Fibroblast of lung (primary cell): ENCODE measurements at regions not wholly inside any gene's neighbourhood (a gene's known extent, or its start where the extent isn't known, plus 50 kb on each side); places are given as distances from the start of the nearest gene placed in this dataset.

Experiments
- DNase-seq, 2 donors: peaks; one replicate each; pipeline versions ENCODE4 v3.0.0 to v3.0.0-alpha.2; 2010; ENCODE audit warnings: low read depth in 2 of 2
- H2AFZ ChIP-seq: 2 replicates; pipeline ENCODE4 v1.5.1; 2012; ENCODE audit warnings: low read length, control low read depth, inconsistent platforms
- H3K27ac ChIP-seq: 2 replicates; pipeline ENCODE4 v1.5.1; 2011; ENCODE audit warnings: low read length, control low read depth; ENCODE audit not compliant: insufficient read depth
- H3K27me3 ChIP-seq: 2 replicates; pipeline ENCODE4 v1.5.1; 2011; ENCODE audit warnings: mild to moderate bottlenecking, low read length; ENCODE audit not compliant: control insufficient read depth, insufficient read depth
- H3K36me3 ChIP-seq: 2 replicates; pipeline ENCODE4 v1.5.1; 2011; ENCODE audit warnings: low read length; ENCODE audit not compliant: control insufficient read depth, insufficient read depth
- H3K4me1 ChIP-seq: 2 replicates; pipeline ENCODE4 v1.5.1; 2011; ENCODE audit warnings: low read length; ENCODE audit not compliant: control insufficient read depth, insufficient read depth; ENCODE audit errors: extremely low read depth
- H3K4me2 ChIP-seq: 2 replicates; pipeline ENCODE4 v1.5.1; 2011; ENCODE audit warnings: low read length, control low read depth; ENCODE audit not compliant: insufficient read depth; ENCODE audit errors: extremely low read depth
- H3K4me3 ChIP-seq, 4 experiments: fragments of 200-600 bp in 1 of 4; sonication (generic) in 1 of 4; replicated peaks in 1 of 4; 2 replicates each; pipeline ENCODE4 v1.5.1; 2011 to 2016; ENCODE audit warnings: low read length in 4 of 4, low read depth in 3 of 4, mild to moderate bottlenecking in 3 of 4, control low read depth in 2 of 4, inconsistent platforms in 1 of 4, mixed read lengths in 1 of 4; ENCODE audit not compliant: insufficient read depth in 1 of 4; ENCODE audit errors: control extremely low read depth in 1 of 4
- H3K79me2 ChIP-seq: 2 replicates; pipeline ENCODE4 v1.5.1; 2012; ENCODE audit warnings: mild to moderate bottlenecking, low read length, inconsistent platforms; ENCODE audit not compliant: control insufficient read depth, insufficient read depth
- H3K9ac ChIP-seq: 2 replicates; pipeline ENCODE4 v1.5.1; 2011; ENCODE audit warnings: mild to moderate bottlenecking, low read length, control low read depth; ENCODE audit not compliant: insufficient read depth
- H3K9me3 ChIP-seq: 2 replicates; pipeline ENCODE4 v1.5.1; 2012; ENCODE audit warnings: low read depth, low read length; ENCODE audit not compliant: control insufficient read depth, insufficient read depth
- H4K20me1 ChIP-seq: 2 replicates; pipeline ENCODE4 v1.5.1; 2011; ENCODE audit warnings: low read length; ENCODE audit not compliant: control insufficient read depth, insufficient read depth; ENCODE audit errors: extremely low read depth
- CTCF ChIP-seq, 2 donors: IDR thresholded peaks in 1 of 2; conservative IDR thresholded peaks in 1 of 2; 1 replicate in 1 of 2; 2 replicates in 1 of 2; pipeline ENCODE4 v1.5.1; 2011 to 2012; ENCODE audit warnings: low read length in 2 of 2, control low read depth in 1 of 2, inconsistent platforms in 1 of 2, low read depth in 1 of 2, mild to moderate bottlenecking in 1 of 2
- EZH2 ChIP-seq: IDR thresholded peaks from 2 replicates; pipeline ENCODE4 v1.5.1; 2012; ENCODE audit warnings: low read length, control low read depth, mild to moderate bottlenecking; ENCODE audit errors: missing control alignments

DNA sequence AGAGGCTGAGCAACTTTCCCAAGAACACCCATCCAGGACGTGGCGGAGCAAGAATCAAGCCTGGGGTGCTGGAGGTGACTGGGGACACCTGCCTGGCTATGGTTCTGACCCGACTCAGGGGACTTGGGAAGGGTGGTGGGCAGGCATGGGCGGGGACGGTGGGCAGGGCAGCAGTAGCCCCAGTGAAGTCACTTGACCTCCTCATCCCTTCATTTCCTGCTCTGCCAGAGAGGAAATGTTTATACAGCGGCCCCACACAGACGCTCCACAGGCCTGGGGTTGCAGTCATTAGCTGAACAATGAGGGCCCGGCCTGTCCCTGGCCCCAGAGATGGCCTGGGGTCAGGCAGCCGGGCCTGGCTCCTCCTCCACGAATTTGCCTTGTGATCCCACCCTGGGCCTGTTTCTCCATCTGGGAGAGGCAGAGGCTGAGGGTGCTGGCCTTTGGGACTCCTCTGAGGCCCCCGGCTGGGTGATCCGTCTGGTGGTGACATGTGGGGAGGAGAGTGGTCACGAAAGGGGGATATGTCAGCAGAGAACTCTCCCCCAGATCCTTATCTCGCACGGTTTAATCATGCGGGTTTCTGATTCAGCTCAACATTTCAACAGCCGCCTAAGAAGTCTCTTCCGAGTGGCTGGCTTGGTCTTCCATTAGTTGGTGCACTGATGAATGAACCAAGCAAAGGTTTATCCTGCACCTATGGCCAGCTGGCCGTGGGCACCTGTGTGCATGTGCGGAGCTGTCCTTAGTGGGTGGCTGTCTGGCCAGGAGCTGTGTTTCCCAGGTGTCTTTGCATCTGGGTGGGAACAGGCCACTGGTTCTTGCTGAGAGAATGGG lies 175.9 kb downstream of the IRF8 start:
- no peaks in the 10 kb centered on the region for H3K36me3 ChIP-seq
- no peaks in the 10 kb centered on the region for H3K27me3 ChIP-seq
- H3K4me1 ChIP-seq = peaks cover 3% of the 10 kb centered on the region
- peak overlapping the region; percentile 49 for H3K27ac ChIP-seq
- no peaks in the 10 kb centered on the region for H3K79me2 ChIP-seq
- H2AFZ ChIP-seq = no peak overlapping the region
- TF ChIP-seq CTCF (conservative IDR thresholded peaks at IDR 0.05 in 1 of 2, IDR thresholded peaks at IDR 0.05 in 1 of 2; ENCODE audit: low read depth in 1 of 2, low read length in 2 of 2) (no peak), EZH2 (no peak)
- no peak overlapping the region for H3K4me3 ChIP-seq
- no peaks in the 10 kb centered on the region for H4K20me1 ChIP-seq
- H3K9ac ChIP-seq = no peak overlapping the region
- no peak overlapping the region for H3K4me2 ChIP-seq
- DNase-seq = peak; percentile 27 to 48
- H3K9me3 ChIP-seq = no peaks in the 10 kb centered on the region

DNA sequence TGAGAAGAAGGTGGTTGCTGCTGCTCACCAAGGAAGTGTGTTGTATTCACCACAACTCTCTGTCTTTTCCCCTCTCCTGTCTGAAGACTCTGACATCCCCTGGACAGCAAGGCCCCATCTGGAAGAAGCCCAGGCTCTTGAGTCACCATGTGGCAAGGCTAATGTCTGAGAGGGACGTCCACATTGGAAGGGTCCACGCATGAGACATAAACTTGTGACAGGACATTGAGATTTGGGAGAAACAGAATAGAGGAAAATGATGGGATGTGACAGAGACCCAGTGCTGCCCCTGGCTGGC lies 176.5 kb downstream of the IRF8 start:
- H3K9me3 ChIP-seq = no peaks in the 10 kb centered on the region
- no peak for TF ChIP-seq EZH2
- TF ChIP-seq CTCF (conservative IDR thresholded peaks at IDR 0.05 in 1 of 2, IDR thresholded peaks at IDR 0.05 in 1 of 2; ENCODE audit: low read depth in 1 of 2, low read length in 2 of 2) = no peak
- peaks cover 3% of the 10 kb centered on the region for H3K4me1 ChIP-seq
- H3K27me3 ChIP-seq = no peaks in the 10 kb centered on the region
- no peak overlapping the region for H3K27ac ChIP-seq
- H3K9ac ChIP-seq = no peak overlapping the region
- no peaks in the 10 kb centered on the region for H3K79me2 ChIP-seq
- no peaks in the 10 kb centered on the region for H4K20me1 ChIP-seq
- H3K4me3 ChIP-seq = no peak overlapping the region
- H3K36me3 ChIP-seq = no peaks in the 10 kb centered on the region
- H3K4me2 ChIP-seq = no peak overlapping the region
- peak in 1 of 2 donors; percentile 23 for DNase-seq
- H2AFZ ChIP-seq = no peak overlapping the region

- H3K9me3 ChIP-seq = no peaks in the 10 kb centered on the region
- no peak overlapping the region for H3K4me3 ChIP-seq
- H3K9ac ChIP-seq = no peak overlapping the region
- peaks cover 3% of the 10 kb centered on the region for H3K4me1 ChIP-seq
- no peaks in the 10 kb centered on the region for H4K20me1 ChIP-seq
- DNase-seq = no peak
- H3K36me3 ChIP-seq = no peaks in the 10 kb centered on the region
- H3K27ac ChIP-seq = no peak overlapping the region
- no peak for TF ChIP-seq CTCF (conservative IDR thresholded peaks at IDR 0.05 in 1 of 2, IDR thresholded peaks at IDR 0.05 in 1 of 2; ENCODE audit: low read depth in 1 of 2, low read length in 2 of 2)
- TF ChIP-seq EZH2 = no peak
- H3K79me2 ChIP-seq = no peaks in the 10 kb centered on the region
- H2AFZ ChIP-seq = no peak overlapping the region
- H3K27me3 ChIP-seq = no peaks in the 10 kb centered on the region
- H3K4me2 ChIP-seq = no peak overlapping the region
Observed at GRCh38 chr16:86075839-86076440, 177.0 kb downstream of the IRF8 start.
